ENCODE measurements at regions not wholly inside any gene's neighbourhood (a gene's known extent, or its start where the extent isn't known, plus 50 kb on each side); places are given as distances from the start of the nearest gene placed in this dataset.
"Not testable (repeated sequence)": the region's sequence is repeated elsewhere in the genome, so short reads cannot be mapped to it uniquely, and the experiment has no call there.

- no peak for DNase-seq
Measured at GRCh38 chr16:48054881-48055601, 100.8 kb downstream of the ABCC12 start.

DNA sequence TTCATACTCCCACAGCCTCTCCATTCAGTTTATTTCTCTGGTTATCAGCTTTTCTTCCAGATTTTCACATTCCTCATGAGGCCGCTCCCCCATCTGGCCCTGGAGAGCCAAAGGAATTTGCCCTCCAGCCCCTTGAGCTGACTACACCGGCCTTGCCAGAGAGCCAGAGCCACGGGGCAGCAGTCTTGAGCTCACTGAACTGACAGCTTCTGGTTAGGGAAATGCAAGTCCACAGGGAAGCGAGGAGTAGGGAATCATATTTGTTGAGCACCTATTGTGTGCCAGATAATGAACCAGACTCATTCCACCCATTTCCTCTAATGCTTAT is 102.4 kb downstream of the ABCC12 start:
- no peak for DNase-seq

- no peak for DNase-seq
Measured at GRCh38 chr16:48052731-48053417, 102.9 kb downstream of the ABCC12 start.

- no peak for DNase-seq
Measured at GRCh38 chr16:48050871-48051270, 104.9 kb downstream of the ABCC12 start.

- no peak for DNase-seq
Measured at GRCh38 chr16:48049847-48050246, 105.9 kb downstream of the ABCC12 start.

DNA sequence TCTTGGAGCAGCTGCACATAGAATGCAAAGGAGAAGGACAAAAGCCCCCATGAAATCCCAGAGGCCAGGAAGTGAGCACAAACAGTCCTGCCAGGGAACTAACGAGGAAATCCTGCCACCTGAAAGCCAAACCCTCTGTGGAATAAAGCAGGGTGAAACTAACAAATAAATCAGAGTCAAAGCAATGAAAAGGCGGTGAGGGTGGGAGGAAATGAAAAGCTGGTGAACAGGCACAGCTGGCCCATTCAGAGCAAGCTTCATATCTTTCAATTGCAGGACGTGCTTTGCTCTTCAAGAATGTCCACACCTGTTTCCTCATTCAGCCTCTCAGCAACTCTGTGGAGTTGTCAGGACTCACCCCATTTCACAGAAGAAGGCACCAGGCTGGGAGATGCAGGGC is 108.1 kb downstream of the ABCC12 start:
- DNase-seq: no peak

DNA sequence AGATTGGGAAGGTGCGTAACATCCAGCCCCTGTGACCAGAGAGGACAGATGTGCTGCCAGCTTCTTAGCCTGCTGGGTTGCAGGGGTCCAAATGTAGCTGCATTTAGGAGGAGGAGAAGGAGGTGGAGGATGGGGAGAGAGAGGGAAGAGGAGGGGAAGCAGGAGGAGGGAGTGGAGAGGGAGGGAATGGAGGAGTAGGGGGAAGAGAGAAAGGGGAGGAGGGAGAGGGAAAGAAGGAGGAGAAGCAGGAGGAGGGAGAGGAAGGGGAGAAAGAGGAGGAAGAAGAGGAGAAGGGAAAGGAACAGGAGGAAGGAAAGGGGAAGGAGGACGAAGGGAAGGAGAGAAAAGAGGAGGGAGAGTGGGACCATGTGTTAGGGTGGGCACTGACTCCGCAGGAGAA is 108.6 kb downstream of the ABCC12 start:
- no peak for DNase-seq

- no peak for DNase-seq
Measured at GRCh38 chr16:48044117-48044516, 111.7 kb downstream of the ABCC12 start.

- DNase-seq: no peak
Measured at GRCh38 chr16:48041981-48042421, 113.8 kb downstream of the ABCC12 start.

DNA sequence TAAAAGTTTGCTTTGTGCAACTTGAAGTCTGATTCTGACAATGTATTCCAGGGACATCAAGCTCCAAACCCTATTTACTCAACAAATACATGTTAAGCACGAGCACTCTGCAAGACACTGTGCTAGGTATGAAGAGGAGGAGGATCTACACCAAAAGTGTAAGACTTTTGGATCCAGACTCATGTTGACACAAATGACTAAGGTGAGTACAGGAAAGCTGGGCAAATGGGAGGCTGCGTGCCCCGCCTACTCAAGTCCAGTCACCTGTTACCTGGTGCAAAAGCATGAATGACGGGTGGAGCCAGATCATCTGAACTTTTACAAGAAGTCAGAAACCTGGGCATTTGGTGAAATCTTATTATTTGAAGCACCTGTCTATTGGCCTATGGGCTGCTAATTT is 120.7 kb downstream of the ABCC12 start:
- DNase-seq: no peak

DNA sequence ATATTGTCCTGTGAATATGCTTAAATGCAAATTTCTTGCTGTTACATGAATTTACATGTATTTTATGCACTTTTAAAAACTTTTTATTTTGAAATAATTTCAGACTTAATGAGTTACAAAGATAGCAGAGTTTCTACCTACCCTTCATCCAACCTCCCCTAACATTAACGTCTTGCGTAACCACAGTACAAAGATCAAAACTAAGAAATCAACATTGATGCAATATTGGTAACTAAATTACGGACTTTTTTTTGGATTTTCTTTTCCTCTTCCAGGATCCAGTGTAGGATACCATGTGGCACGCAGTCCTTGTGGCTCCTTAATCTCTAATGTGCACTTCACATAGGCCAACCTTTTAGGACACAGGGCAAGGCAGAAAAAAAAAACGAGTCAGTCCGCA is 124.9 kb downstream of the ABCC12 start:
- no peak for DNase-seq

DNA sequence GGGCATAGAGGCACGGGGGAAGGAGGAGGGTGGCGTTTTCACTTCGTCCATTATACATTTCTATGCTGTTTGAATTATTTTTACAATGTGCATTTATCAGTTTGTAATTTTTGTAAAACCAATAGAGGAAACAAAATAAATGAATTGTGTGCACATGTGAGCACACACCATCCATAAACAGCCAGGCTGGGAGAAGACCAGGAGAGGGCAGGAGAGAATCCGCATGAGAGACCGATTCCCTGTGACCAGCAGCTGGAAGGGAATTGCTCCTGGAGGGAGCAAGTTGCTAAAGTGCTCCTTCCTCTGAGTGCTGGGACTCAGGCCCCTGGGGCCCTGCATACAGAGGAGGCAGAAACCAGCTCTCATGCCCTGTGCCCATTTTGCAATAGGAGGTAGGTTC is 126.0 kb downstream of the ABCC12 start:
- DNase-seq: no peak

GRCh38 chr16:48025359-48025758 is 130.4 kb downstream of the ABCC12 start:
- no peak for DNase-seq

GRCh38 chr16:48024042-48024441 is 131.8 kb downstream of the ABCC12 start:
- no peak for DNase-seq

- DNase-seq: no peak
Measured at GRCh38 chr16:48022496-48022895, 133.3 kb downstream of the ABCC12 start.

DNA sequence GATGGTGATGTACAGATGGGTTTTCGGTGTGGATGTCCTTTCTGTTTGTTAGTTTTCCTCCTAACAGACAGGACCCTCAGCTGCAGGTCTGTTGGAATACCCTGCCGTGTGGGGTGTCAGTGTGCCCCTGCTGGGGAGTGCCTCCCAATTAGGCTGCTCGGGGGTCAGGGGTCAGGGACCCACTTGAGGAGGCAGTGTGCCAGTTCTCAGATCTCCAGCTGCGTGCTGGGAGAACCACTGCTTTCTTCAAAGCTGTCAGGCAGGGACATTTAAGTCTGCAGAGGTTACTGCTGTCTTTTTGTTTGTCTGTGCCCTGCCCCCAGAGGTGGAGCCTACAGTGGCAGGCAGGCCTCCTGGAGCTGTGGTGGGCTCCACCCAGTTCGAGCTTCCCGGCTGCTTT is 135.2 kb downstream of the ABCC12 start:
- not testable (repeated sequence) for DNase-seq

- no peak for DNase-seq
Measured at GRCh38 chr16:48014349-48015135, 141.3 kb downstream of the ABCC12 start.

DNA sequence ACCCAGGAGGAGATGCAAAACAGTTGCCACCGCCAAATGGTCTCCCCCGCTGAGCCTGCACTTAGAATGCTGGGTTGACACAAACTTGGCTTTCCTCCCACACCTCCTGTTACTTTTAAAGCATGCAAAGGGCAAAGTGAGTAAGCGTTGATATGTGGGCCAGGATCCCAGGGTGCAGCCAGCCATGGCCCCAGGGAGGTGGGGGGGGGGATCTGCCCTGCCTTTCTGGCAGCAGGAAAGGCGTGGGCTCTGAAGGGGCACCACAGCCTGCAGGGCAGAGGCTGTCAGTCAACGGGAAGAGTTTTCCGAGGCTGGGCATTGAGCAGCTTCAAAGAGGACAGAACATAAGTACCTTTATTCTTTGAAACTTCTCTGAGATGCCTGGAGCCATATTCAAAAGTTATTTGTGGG is 142.3 kb downstream of the ABCC12 start:
- DNase-seq: no peak

DNA sequence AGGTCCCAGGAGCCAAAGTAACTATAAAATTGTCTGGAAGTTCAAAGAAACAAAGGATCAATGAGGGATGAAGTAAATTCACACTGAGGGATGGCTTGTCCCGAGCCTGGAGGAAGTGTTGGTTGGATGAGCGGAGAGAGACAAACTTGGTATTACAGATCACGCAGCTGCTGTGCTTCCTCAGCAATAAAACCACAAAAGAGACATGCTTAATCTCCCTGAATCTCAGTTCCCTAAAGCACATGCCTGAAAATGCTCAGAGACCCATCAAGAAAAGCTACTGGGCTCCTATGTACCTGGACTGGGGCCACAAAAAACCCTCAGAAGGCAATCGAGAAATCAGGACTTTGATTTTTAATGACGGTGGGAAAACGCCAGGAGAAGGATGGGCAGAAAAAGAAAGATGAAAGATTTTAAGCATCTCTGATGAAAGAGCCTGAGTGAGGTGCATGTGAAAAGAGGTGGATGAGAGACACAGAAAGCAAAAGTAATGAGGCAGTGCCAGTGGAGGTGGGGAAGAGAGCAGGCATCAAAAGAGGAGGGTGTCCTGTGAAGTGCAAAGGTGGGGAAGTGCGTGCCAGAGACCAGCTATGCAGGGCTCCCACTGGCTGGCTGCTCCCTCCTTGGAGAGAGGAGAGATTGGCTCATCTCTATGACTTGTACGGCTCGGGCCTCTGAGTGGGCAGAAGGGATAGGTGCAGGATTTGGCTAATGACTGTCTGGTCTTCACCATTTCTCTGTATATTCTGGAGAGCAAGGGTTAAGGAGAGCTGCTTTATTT is 143.7 kb downstream of the ABCC12 start:
- DNase-seq: no peak

- no peak for DNase-seq
Measured at GRCh38 chr16:48011466-48011865, 144.3 kb downstream of the ABCC12 start.

DNA sequence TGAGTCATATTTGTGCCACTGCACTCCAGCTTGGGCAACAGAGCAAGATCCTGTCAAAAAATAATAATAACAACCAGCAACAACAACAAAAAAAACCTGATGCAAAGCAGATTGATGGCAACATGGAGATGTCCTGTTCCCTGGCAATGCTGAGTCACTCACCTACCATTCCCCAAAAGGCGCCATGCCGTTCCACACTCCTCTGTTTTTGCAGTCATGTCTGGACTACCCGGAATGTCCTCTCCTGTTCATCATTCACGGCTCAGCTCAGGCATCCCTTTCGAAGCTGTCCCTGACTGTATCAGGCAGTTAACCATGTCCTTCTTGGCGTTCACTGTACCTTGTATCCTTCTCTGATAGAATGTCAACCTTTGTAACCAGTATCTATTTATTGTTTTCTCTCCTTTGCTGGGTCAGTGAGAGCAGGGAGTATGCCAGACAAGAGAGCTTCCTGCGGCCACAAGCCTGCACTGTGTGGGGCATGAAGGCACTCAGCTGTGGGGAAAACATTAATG is 147.7 kb downstream of the ABCC12 start:
- DNase-seq: no peak

DNA sequence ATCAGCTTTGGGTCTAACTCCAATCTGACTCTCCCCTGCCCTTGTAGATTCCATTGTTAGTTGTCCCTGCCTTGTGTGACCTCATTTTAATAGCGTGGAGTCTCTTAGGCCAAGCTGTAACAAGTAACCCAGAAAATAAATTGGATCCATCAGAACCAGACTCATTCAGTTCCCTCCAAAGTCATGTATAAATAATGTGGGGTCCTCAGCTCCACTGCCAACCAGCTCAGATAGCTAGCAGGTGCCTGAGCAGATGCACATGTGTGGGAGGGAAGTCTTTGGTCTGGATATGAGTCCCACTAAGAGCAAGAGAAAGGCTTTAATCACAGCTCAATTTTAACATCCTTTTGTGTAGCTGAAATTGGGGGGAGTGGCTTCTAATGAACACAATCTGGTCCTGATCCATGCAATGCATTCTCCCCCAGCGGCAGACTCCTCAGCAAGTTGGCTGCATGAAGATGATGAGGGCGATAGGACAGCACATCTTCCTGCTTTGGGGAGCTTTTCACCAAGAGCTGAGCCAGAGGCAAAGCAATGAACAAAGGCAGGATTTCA is 151.6 kb downstream of the ABCC12 start:
- no peak for DNase-seq
